ENCODE measurements at regions not wholly inside any gene's neighbourhood (a gene's known extent, or its start where the extent isn't known, plus 50 kb on each side); places are given as distances from the start of the nearest gene placed in this dataset.
A peak's percentile ranks its signal among the peaks of the same experiment; 100 is the strongest.
"Not testable (repeated sequence)": the region's sequence is repeated elsewhere in the genome, so short reads cannot be mapped to it uniquely, and the experiment has no call there.

DNA sequence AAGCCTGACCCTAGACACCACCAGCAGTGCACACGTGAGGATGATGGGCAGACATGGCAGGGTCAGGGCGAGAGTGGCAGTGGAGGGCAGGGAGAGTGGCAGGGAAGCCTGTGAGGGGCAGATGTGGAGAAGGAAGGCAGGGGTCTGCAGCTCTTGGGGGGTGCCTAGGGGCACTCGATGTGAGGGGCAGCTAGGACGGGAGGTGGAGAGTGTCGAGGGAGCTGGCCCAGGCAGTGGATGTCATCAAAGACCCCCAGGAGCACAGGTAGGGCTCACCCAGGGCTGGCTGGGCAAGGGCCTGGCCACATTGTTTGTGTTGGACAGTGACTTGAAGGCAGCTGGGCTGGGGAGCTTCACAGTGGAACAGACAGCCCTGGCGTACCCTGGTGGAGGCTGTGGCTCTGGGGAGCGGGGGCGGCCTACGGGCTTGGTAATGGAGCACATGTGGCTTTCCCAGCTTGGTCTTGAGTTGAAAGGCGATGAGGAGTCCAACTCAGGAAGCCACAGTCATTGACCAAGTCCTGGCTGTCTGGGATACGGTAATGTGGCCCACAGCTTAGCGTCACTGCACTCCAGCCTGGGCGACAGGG, 87.1 kb downstream of the RTP5 start:
- DNase-seq (ENCODE audit: low read depth in 4 of 4, low spot score in 2 of 4), result no peak

DNA sequence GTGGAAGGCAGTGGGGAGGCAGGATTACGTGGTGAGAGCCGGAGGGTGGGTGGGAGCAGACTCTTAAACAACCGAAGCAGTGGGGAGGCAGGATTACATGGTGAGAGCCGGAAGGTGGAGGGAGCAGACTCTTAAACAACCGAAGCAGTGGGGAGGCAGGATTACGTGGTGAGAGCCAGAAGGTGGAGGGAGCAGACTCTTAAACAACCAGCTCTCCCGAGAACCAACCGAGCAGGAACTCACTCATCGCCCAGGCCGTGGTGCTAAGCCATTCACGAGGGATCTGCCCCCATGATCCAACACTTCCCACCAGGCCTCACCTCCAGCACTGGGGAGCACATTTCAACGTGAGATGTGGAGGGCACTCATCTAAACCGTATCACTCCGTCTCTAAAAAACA, 87.7 kb downstream of the RTP5 start:
- no peak for DNase-seq (ENCODE audit: low read depth in 4 of 4, low spot score in 2 of 4)

DNA sequence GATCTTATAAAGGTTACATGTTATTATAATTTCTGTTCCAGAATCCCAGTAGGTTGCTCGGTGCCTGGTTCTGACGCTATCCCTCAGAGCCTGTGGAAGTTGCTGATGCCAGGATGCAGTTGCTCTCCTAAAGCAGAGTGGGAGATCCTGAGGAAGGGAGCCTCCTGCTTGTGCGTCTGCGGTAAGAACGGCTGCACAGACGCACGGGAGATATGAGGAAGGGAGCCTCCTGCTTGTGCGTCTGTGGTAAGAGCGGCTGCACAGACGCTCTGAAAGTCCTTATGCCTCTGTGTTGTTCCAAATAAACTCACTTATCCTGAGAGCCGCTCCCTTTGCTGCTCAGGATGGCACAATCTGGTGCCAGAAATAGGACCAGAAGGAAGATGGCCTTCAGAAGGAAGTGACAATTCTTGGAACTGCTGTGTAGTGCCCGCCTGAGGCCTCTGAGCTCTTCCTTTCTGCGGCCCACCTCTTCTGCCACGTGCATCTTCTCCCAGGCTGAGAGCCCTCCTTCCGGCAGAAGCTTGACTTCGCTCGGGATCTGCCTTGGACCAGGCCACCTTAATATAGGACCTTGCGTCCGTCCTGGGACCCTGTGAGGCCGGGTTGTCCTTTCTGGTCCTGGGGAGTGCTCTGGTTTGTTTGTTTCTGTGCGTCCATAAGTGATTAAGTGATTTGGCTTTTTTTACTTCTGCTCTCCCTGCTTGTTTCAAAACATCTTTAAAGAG, 89.5 kb downstream of the RTP5 start:
- DNase-seq (ENCODE audit: low read depth in 4 of 4, low spot score in 2 of 4), result no peak

DNA sequence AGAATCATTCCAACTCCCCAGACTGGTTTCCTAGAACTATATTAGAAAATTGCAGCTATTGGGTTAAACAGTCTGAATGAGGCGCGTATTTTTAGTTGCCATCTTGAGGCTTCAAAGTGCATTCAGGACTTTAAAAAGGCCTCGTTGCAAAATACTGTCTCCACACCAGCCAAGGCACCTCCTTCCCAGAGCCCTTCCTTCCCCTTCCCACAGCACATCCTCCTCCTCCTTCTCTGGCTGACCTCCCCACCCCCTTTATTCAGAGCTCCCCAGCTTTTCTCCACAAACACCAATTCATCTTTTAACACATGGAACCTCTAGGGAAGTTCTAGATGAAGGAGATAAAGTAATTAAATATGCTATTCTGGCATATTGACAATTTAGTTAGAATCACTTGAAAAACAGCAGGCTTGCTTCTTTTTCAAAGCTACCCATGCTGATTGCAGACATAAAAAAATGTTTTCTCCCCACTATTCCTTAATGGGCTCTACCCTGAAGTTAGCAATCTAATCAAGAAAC, 90.3 kb downstream of the RTP5 start:
- no peak for DNase-seq (ENCODE audit: low read depth in 4 of 4, low spot score in 2 of 4)

DNA sequence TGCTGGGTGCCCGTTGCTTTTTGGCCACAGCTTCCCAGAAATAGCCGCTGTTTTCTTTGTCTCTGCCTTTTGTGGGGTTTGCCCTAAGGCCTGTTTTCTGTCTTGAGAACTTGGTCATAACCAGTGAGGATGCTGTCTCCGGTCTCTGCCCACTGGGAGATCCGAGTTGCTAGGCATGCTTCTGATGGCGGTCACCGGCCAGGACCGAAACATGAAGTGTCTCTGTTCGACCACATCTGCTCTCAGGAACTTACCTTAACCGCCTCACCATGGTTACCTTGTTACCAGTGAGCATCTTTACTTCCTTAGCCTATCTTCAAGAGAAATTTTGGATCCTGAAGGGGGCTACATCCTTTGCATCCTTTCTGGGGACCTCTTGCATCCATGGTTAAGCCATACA, 91.9 kb downstream of the RTP5 start:
- no peak for DNase-seq (ENCODE audit: low read depth in 4 of 4, low spot score in 2 of 4)

DNA sequence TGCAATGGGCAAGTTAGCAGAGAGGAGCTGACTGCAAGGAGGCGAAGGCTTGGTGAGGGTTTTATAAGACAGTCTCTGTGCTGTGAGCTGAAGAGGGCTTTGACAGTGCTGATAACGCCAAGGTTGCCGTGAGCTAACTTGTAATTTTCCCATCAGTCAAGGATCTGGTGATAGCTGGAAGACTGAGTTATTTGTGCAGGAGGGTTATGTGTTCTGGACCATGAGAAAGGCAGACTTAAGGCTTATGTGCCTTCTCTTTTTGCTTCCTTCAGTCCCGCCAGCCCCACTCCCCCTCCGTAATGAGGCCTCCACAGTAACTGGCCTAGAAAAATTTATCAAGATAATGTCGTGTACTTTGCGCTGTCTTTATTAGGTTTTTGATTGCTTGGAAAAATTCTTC, 94.6 kb downstream of the RTP5 start:
- no peak for DNase-seq (ENCODE audit: low read depth in 4 of 4, low spot score in 2 of 4)

DNA sequence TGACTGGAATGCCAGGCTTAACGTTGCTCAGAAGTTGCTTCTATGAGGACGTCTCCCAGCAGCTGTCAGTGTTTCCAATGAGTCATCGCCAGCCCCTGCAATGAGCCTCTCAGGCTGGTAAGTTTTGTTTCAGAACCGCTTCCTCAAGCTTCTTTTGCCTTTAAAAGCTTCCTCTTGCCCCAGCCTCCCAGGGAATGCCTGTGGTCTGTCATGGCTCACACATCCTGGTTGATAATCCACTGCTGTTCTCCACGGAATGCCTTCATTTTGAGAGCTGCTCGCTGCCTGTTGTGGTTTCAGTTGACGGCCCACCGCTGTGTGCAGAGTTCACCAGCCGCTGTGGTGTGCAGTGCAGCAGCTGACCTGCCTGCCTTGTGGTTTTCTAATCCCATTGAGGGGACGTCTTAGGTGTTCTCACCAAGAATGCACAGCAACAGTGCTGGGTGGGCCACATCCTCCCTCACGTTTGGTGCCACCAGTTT, 96.4 kb downstream of the RTP5 start:
- DNase-seq (ENCODE audit: low read depth in 4 of 4, low spot score in 2 of 4), result peak in 3 of 4 donors; percentile 19 to 39 (median 30)

DNA sequence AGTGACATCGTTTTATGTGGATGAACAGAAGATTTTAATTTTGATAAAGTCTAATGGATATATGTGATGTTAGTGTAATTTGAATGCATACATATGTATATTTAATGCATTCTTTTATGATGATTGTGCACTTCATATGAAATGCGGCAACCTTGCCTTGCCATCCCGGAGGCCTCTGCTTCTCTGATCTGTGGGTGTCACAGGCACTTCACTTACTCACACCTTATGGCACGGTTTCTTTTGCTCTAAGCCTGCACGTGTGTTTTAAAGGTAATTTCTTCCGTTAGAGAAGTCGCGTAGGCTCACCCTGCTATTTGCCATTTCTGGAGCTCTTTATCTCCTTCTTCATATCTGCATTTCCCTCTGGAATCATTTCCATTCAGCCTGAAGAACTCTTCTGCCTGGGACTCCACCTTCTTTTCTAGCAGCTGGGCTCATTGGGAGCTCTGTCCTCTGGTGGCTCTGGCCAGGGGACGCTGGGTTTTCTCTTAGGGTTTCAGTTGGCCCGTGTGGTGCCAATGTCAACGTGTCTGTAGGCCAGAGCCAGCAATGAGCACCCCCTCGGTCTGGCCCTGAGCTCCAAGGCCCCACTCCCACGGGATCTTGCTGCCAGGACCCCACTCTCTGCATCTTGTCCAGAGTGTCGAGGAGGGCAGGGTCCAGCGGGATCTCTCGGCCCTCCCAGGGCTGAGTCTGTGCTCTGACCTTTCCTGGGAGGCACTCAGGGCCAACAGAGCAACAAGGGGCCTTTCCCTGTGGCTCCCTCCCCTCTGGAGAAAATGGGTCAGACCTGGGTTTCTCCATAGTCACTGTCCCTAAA, 97.3 kb downstream of the RTP5 start:
- no peak for DNase-seq (ENCODE audit: low read depth in 4 of 4, low spot score in 2 of 4)

DNA sequence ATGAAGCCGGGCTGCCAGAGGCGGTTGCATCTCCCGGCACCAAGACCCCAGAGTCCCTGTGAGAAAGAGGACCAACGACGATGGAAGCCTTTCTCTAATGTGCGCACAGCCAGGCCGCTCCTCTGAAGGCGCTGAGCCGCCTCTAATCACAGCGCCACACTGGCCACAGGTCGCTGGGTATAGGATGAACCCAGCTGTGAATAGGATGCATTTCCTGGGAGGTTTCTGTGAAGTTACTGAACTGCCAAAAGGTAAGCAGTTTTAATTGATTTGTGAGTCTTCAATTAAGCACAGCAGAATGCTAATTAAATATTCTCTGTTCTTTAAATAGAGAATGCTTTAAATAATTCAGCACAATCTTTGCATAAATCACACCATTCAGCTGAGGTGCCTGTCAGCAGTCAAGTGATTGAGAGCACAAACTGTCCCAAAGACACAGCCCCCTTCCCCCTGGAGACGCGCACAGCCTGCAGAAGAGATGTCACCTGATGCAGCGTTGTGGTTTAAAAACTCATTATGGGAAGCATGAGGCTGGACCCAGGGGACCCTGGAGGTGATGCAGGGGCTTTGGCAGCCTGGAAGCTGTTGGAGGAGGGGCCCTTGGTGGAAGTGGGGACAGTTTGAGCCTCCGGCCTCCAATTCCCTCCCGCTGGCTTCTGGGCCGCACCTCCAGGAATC, 98.1 kb downstream of the RTP5 start:
- DNase-seq (ENCODE audit: low read depth in 4 of 4, low spot score in 2 of 4), result no peak

DNA sequence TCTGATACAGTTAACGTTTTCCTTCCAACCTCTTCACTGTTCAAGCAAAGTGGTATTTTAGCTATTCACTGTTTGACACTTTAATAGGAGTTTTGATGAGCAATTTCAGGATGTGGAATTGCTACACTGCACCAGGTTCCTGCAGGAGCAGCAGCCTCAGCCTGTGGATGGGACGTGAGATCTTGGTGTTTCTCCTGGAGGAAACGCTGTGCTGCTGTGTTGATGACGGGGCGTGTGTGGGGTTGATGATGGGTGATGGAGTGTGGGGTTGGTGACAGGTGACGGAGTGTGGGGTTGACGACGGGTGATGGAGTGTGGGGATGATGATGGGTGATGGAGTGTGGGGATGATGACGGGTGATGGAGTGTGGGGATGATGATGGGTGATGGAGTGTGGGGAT, 98.9 kb downstream of the RTP5 start:
- DNase-seq (ENCODE audit: low read depth in 4 of 4, low spot score in 2 of 4), result no peak

DNA sequence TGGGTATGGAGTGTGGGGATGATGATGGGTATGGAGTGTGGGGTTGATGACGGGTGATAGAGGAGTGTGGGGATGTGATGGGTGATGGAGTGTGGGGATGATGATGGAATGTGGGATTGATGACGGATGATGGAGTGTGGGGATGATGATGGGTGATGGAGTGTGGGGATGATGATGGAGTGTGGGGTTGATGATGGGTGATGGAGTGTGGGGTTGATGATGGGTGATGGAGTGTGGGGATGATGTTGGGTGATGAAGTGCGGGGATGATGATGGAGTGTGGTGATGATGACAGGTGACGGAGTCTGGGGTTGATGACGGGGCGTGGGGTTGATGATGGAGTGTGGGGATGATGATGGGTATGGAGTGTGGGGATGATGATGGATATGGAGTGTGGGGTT, 99.7 kb downstream of the RTP5 start:
- DNase-seq (ENCODE audit: low read depth in 4 of 4, low spot score in 2 of 4), result not testable (repeated sequence)

DNA sequence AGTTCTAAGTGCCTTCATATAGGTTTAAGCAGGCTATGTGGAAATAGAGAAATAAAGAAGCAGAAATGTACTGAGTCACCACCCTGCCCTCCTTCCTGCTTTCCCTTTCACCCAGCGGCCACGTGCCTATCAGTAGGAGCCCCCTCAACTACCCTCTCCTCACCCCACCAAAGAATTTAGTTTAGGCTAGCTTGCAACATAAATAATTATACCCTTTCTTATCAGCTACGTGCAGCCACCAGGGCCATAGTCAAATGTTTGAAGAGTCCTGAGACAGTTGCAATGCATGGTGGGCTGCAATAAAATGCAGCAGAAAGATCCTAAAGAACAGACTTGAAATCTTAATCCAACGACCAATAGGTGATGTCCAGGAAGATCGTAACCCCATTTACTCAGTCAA, 101.2 kb downstream of the RTP5 start:
- DNase-seq (ENCODE audit: low read depth in 4 of 4, low spot score in 2 of 4), result no peak

DNA sequence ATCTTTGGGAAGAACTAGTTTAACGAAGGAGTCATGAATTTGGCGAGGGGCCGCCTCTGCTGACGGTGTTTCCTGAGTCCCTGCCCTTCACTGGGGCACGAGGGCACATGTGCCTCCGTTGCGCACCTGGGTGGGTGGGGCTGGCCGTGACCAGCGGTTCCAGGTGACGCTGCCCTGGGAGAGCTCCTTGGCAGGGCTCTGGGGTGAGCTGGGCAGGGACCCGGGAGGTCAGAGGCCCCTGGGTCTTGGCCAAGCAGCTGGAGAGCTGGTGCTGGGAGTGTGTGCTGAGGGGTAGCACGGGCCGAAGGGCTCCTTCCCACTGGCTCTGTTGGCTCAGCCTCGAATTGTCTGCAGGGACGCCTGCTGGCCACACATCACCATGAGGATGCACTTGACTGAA, 104.6 kb downstream of the RTP5 start:
- no peak for DNase-seq (ENCODE audit: low read depth in 4 of 4, low spot score in 2 of 4)

DNA sequence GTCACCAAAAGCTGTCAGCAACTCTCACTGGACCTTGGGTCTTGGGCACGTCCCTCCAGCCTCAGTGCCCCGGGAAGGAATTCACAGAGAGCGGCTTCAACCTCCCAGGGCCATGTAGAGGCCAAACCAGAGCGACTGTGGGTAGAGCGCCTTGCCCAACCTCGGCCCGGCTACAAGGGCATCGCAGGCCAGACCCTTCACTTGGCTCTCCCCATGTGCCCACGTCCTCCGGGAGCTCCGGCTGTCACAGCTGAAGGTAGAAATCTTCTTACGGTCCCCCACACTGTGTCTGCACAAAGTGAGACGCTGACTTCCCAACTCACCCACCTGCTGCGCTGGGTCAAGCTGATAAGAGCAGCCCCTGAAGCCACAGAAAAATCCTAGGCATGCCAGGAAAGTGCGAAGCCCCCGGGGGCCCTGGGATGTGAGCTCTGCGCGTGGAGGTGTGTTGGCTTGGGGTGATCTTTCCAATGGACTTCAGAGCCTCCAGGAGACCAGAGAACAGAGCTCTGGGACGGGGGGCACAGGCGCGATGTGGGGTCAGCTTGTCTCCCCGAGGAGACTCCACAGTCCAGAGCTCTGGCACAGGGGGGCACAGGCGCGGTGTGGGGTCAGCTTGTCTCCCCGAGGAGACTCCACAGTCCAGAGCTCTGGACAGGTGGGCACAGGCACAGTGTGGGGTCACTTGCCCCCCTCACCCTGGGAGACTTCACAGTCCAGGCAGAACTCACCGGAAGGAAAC, 105.5 kb downstream of the RTP5 start:
- no peak for DNase-seq (ENCODE audit: low read depth in 4 of 4, low spot score in 2 of 4)

DNA sequence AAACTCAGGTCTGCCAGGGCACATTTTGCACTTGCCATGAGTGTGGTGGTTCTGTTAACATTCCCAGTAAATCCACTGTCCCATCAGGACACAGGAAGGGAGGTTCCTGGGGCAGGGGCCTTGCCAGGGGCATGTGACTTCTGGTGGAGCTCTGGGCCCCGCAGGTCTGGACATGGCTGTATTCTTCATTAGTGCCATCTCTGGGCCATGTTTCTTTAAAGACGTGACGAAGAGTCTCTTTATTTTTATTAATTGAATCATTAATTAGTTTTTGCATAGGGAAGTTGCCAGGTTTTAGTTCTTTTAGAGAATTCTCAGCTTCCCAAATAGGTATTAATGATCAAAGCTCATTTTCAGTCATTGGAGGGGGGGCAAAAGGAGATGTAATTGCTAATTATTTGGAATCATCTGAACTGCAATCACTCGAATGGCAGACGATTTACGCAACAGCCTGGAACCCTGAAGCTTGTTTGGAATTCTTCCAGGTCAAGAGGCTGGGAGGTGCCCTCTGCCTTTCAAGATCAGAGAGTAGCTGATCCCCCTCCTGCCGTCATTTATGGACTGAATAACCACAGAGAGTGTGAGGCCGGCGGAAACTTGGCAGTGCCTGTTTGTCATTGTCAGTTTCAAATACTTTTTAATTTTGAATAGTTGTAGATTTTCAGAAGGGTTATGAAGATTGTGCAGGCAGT, 106.2 kb downstream of the RTP5 start:
- DNase-seq (ENCODE audit: low read depth in 4 of 4, low spot score in 2 of 4), result no peak

DNA sequence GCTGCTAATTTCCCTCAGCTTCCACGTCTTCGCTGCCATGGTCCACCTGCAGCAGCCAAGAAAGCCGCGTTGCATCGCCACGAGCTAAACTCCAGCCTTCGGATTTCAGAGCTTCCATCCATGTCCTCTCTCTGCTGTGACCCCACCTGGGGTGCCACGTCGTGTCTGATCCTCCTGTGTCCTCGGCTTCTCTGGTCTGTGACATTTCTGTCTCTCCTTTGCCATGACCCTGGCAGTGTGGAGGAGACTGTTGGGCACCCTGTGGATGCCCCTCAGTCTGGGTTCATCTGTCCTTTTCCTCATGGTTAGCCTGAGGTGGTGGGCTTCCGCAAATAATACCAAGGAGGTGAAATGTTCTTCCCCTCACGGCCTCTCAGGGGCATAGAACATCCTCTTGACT, 106.8 kb downstream of the RTP5 start:
- no peak for DNase-seq (ENCODE audit: low read depth in 4 of 4, low spot score in 2 of 4)

DNA sequence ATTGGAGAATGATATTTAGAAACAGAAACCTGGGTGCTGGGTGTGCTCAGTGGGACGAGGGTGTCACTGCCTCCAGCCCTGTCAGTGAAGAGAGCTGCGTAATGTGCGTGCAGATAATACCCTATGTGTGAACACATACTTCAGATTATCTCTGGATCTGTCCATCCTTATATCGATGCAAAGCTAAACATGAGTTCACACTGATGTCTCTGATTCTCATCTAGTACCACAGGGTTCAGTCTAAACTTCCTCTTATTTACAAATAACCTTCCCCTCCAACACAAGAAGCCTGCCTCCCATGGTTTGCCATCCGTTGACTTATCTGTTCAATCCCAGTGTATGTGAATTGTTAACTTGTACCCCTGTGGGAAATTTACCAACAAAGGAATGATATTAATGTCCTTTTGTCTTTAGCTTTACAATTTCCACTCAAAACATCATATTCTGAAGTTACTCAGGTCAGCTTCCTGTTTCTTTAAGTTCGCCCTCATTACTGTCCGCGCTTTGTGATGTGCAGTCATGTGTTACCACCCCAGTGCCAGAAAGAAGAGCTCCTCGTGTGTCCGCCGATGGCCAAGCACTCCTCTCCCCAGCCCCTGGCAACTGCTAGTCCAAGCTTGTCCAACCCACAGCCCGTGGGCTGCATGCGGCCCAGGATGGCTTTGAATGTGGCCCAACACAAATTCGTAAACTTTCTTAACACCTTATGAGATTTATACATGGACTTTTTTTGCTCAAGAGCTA, 108.2 kb downstream of the RTP5 start:
- DNase-seq (ENCODE audit: low read depth in 4 of 4, low spot score in 2 of 4), result no peak

DNA sequence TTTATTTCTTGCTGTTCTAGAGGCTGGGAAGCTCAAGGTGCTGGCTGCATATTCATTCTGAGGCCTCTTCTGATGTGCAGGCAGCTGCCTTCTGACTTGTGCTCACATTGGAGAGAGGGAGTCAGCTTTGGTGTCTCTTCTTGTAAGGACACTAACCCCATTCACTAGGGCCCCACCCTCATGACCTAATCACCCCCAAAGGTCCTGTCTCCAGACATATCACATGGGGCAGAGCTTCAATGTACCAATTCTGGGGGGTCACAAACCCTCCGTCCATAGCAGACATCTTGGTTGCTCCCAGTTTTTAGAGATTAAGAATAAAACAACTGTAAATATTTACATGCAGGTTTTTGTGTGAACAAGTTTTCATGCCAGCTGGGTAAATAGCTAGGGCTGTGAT, 109.1 kb downstream of the RTP5 start:
- DNase-seq (ENCODE audit: low read depth in 4 of 4, low spot score in 2 of 4), result no peak

DNA sequence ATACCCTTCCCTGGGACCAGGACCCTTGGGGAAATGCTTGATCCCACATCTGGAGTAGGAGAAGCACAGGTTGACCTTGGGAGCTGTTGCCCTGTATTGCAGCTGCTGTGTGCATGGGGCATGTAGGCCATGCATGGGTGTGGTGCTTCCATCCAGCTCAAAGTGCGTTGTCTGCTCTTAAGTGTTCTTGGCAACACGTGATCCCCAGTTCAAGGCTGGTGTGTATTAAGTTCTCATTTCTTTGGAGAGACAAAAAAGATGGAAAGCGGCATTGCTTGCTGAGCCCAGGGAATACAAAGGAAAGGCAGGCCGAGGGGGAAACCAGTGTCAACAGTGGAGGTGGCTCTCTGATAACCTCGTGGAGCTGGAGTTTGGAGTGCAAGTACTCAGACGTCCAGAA, 110.7 kb downstream of the RTP5 start:
- no peak for DNase-seq (ENCODE audit: low read depth in 4 of 4, low spot score in 2 of 4)
